IMR-90 (cell line): ENCODE measurements at regions not wholly inside any gene's neighbourhood (a gene's known extent, or its start where the extent isn't known, plus 50 kb on each side); places are given as distances from the start of the nearest gene placed in this dataset.

ENCODE experiments used
- ATAC-seq: fragments of 200-7000 bp; cut with Tn5 transposase; 2 replicates; pipeline ENCODE4 v1.9.1; 2020; ENCODE audit warnings: low read depth, mild to moderate bottlenecking, moderate library complexity
- BruUV-seq: library from RNA; stranded (reverse); fragments of 400-500 nt; replicated peaks from 2 replicates; lab custom pipeline; 2021; lab: Mats Ljungman, UMichigan
- CTCF ChIA-PET: fragments of 300-600 bp; formaldehyde crosslinking; extraction: SDS; loops from one replicate; lab custom pipeline; 2021; ENCODE audit warnings: antibody characterized with exemption; lab: Yijun Ruan, JAX
- POLR2A ChIA-PET: fragments of 300-600 bp; sonication (Branson Sonifier 250); formaldehyde crosslinking; loops from one replicate; lab custom pipeline; 2022; ENCODE audit warnings: antibody characterized with exemption; ENCODE audit not compliant: unreplicated experiment; lab: Charles Lee
- DNase-seq: peaks from one replicate; pipeline ENCODE4 v3.0.0; 2013
- H2AFZ ChIP-seq: replicated peaks from 2 replicates; pipeline ENCODE3; 2013; ENCODE audit warnings: low read length, mild to moderate bottlenecking; ENCODE audit not compliant: poor library complexity
- H2AK5ac ChIP-seq: 2 replicates; pipeline ENCODE4 v1.6.1; 2013; ENCODE audit warnings: low read depth, low read length, inconsistent platforms
- H2AK9ac ChIP-seq: replicated peaks from 2 replicates; pipeline ENCODE3; 2013; ENCODE audit warnings: mild to moderate bottlenecking, low read depth, low read length, moderate library complexity; ENCODE audit not compliant: poor library complexity
- H2BK120ac ChIP-seq: 2 replicates; pipeline ENCODE4 v1.6.1; 2013; ENCODE audit warnings: low read depth, low read length, inconsistent platforms
- H2BK15ac ChIP-seq: 3 replicates; pipeline ENCODE4 v1.6.1; 2013; ENCODE audit warnings: low read depth, low read length, inconsistent platforms
- H2BK20ac ChIP-seq: 2 replicates; pipeline ENCODE4 v1.6.1; 2013; ENCODE audit warnings: low read depth, mild to moderate bottlenecking, inconsistent platforms, low read length, moderate library complexity
- H2BK5ac ChIP-seq: 2 replicates; pipeline ENCODE4 v1.6.1; 2013; ENCODE audit warnings: mild to moderate bottlenecking, low read depth, low read length, inconsistent platforms; ENCODE audit not compliant: poor library complexity, severe bottlenecking
- H3K14ac ChIP-seq: replicated peaks from 2 replicates; pipeline ENCODE4 v1.6.1; 2013; ENCODE audit warnings: low read depth, low read length, inconsistent platforms
- H3K18ac ChIP-seq: 2 replicates; pipeline ENCODE4 v1.6.1; 2013; ENCODE audit warnings: low read depth, low read length, control low read depth
- H3K23ac ChIP-seq: 2 replicates; pipeline ENCODE4 v1.6.1; 2013; ENCODE audit warnings: low read depth, low read length, inconsistent platforms
- H3K27ac ChIP-seq: 2 replicates; pipeline ENCODE4 v1.5.1; 2013; ENCODE audit warnings: mild to moderate bottlenecking, control low read depth, low read length; ENCODE audit not compliant: insufficient read depth
- H3K27me3 ChIP-seq: 2 replicates; pipeline ENCODE4 v1.6.1; 2013; ENCODE audit warnings: low read length; ENCODE audit not compliant: control insufficient read depth, insufficient read depth
- H3K36me3 ChIP-seq: 2 replicates; pipeline ENCODE4 v1.6.1; 2013; ENCODE audit warnings: low read length, mixed read lengths; ENCODE audit not compliant: control insufficient read depth, insufficient read depth
- H3K4ac ChIP-seq: 2 replicates; pipeline ENCODE4 v1.6.1; 2013; ENCODE audit warnings: low read depth, low read length, inconsistent platforms
- H3K4me1 ChIP-seq: 2 replicates; pipeline ENCODE4 v1.6.1; 2013; ENCODE audit warnings: low read length, mixed read lengths; ENCODE audit not compliant: control insufficient read depth, insufficient read depth
- H3K4me2 ChIP-seq: 2 replicates; pipeline ENCODE4 v1.6.1; 2013; ENCODE audit warnings: low read depth, mild to moderate bottlenecking, control low read depth, low read length, moderate library complexity
- H3K4me3 ChIP-seq: 2 replicates; pipeline ENCODE4 v1.5.1; 2013; ENCODE audit warnings: low read depth, mild to moderate bottlenecking, control low read depth, low read length, moderate library complexity; ENCODE audit not compliant: insufficient read depth
- H3K56ac ChIP-seq: 2 replicates; pipeline ENCODE4 v1.6.1; 2013; ENCODE audit warnings: low read length, inconsistent platforms; ENCODE audit not compliant: insufficient read depth; ENCODE audit errors: extremely low read depth
- H3K79me1 ChIP-seq, 2 experiments: 2 replicates each; pipeline ENCODE4 v1.6.1; 2013; ENCODE audit warnings: low read length in 2 of 2, inconsistent platforms in 1 of 2, low read depth in 1 of 2
- H3K9ac ChIP-seq: 2 replicates; pipeline ENCODE4 v1.6.1; 2013; ENCODE audit warnings: low read depth, low read length, control low read depth
- H3K9me1 ChIP-seq: 2 replicates; pipeline ENCODE4 v1.6.1; 2013; ENCODE audit warnings: low read length, inconsistent platforms; ENCODE audit not compliant: insufficient read depth
- H3K9me3 ChIP-seq: 2 replicates; pipeline ENCODE4 v1.6.1; 2013; ENCODE audit warnings: low read length; ENCODE audit not compliant: control insufficient read depth, insufficient read depth
- H4K20me1 ChIP-seq: 2 replicates; pipeline ENCODE4 v1.6.1; 2013; ENCODE audit warnings: low read length, inconsistent platforms; ENCODE audit not compliant: insufficient read depth
- H4K5ac ChIP-seq: 2 replicates; pipeline ENCODE4 v1.6.1; 2013; ENCODE audit warnings: mild to moderate bottlenecking, low read depth, low read length, control low read depth
- H4K8ac ChIP-seq, 2 experiments: 2 replicates each; pipeline ENCODE4 v1.6.1; 2013; ENCODE audit warnings: low read depth in 2 of 2, low read length in 2 of 2, control low read depth in 1 of 2, inconsistent platforms in 1 of 2
- H4K91ac ChIP-seq: 2 replicates; pipeline ENCODE4 v1.6.1; 2013; ENCODE audit warnings: low read depth, low read length, inconsistent platforms; ENCODE audit not compliant: insufficient read depth
- CEBPB ChIP-seq: IDR thresholded peaks from 2 replicates; pipeline ENCODE4 v1.6.1; 2012; ENCODE audit warnings: low read depth, low read length, improper control_type of control experiment
- CHD1 ChIP-seq: IDR thresholded peaks from 2 replicates; pipeline ENCODE4 v1.6.1; 2012; ENCODE audit warnings: low read depth, low read length, improper control_type of control experiment
- FOS ChIP-seq: fragments of 150-350 bp; IDR thresholded peaks from 2 replicates; pipeline ENCODE4 v1.6.1; 2016; ENCODE audit warnings: low read depth, low read length
- MAFK ChIP-seq: IDR thresholded peaks from 2 replicates; pipeline ENCODE4 v1.6.1; 2012; ENCODE audit warnings: low read depth, low read length, improper control_type of control experiment
- MAZ ChIP-seq: IDR thresholded peaks from 2 replicates; pipeline ENCODE4 v1.6.1; 2012; ENCODE audit warnings: low read depth, mild to moderate bottlenecking, low read length, improper control_type of control experiment, moderate library complexity, borderline replicate concordance
- MXI1 ChIP-seq: IDR thresholded peaks from 2 replicates; pipeline ENCODE4 v1.6.1; 2012; ENCODE audit warnings: low read depth, mild to moderate bottlenecking, low read length, moderate library complexity, borderline replicate concordance
- NFE2L2 ChIP-seq: fragments of 150-350 bp; IDR thresholded peaks from 2 replicates; pipeline ENCODE4 v1.6.1; 2016; ENCODE audit warnings: low read depth, mild to moderate bottlenecking, low read length
- POLR2A ChIP-seq: IDR thresholded peaks from 2 replicates; pipeline ENCODE4 v1.6.1; 2012; ENCODE audit warnings: mild to moderate bottlenecking, low read depth, low read length
- RAD21 ChIP-seq: IDR thresholded peaks from 2 replicates; pipeline ENCODE4 v1.6.1; 2012; ENCODE audit warnings: low read length, improper control_type of control experiment
- RFX5 ChIP-seq: IDR thresholded peaks from 2 replicates; pipeline ENCODE4 v1.8.0; 2012; ENCODE audit warnings: low read depth, mild to moderate bottlenecking, low read length, moderate library complexity
- SMC3 ChIP-seq: fragments of 150-350 bp; IDR thresholded peaks from 2 replicates; pipeline ENCODE4 v1.6.1; 2016; ENCODE audit warnings: low read depth, mild to moderate bottlenecking, antibody characterized with exemption, low read length, moderate library complexity
- WGBS, 2 experiments: methylation state at CpG; one replicate each; pipeline versions ENCODE4 v1.1.5 to v1.1.7; 2013; ENCODE audit warnings: missing lambda C conversion rate in 2 of 2; ENCODE audit not compliant: insufficient read length in 1 of 2; ENCODE audit errors: extremely low coverage in 2 of 2; 5-methylcytosine and 5-hydroxymethylcytosine counted together
- dilution Hi-C: fragments of 300-500 bp; cut with HindIII; formaldehyde crosslinking; loops from one replicate; pipeline ENCODE4 v1.14.3; 2018; ENCODE audit warnings: low sequenced_read_pairs; ENCODE audit not compliant: unreplicated experiment
- in situ Hi-C: fragments of 300-500 bp; cut with MboI; formaldehyde crosslinking; loops from 3 replicates; pipeline ENCODE4 v1.14.3; 2019; ENCODE audit warnings: low sequenced_read_pairs, inconsistent platforms, mixed read lengths
- intact Hi-C: fragments of 100-400 bp; cut with micrococcal nuclease; formaldehyde crosslinking; loops from 2 replicates; pipeline ENCODE4 v1.10.0; 2022
- TF ChIP-seq, protein P1 (sequence below): conservative IDR thresholded peaks from 2 replicates; pipeline ENCODE4 v1.5.1; 2012; ENCODE audit warnings: mild to moderate bottlenecking, low read depth, low read length, improper control_type of control experiment
- TF ChIP-seq, protein P2 (sequence below): fragments of 150-350 bp; IDR thresholded peaks from 2 replicates; pipeline ENCODE4 v1.6.1; 2017; ENCODE audit warnings: mild to moderate bottlenecking, antibody characterized with exemption, low read length, low read depth

- Histone ChIP-seq H3K4me2 (no peak overlapping the region), H3K9me3 (peaks cover 18% of the 10 kb centered on the region), H3K4me1 (no peaks in the 10 kb centered on the region), H3K27ac (no peak overlapping the region), H2BK120ac (no peak overlapping the region), H2AK9ac (no peak overlapping the region), H4K8ac (no peak overlapping the region), H3K18ac (no peak overlapping the region), H2BK5ac (no peak overlapping the region), H4K5ac (no peak overlapping the region), H4K20me1 (no peaks in the 10 kb centered on the region), H2BK15ac (no peak overlapping the region), H3K9me1 (no peaks in the 10 kb centered on the region), H2BK20ac (no peak overlapping the region), H3K79me1 (no peaks in the 10 kb centered on the region), H3K4me3 (no peak overlapping the region), H3K23ac (no peak overlapping the region), H3K9ac (no peak overlapping the region), H3K4ac (no peak overlapping the region), H3K27me3 (no peaks in the 10 kb centered on the region), H3K14ac (no peak overlapping the region), H2AFZ (no peak overlapping the region), H2AK5ac (no peak overlapping the region), H4K91ac (no peak overlapping the region), H3K36me3 (no peaks in the 10 kb centered on the region), H3K56ac (no peak overlapping the region)
- dilution Hi-C loops (no loop called here), intact Hi-C loops (no loop called here), in situ Hi-C loops (no loop called here)
- BruUV-seq: no TSS peak
- ATAC-seq (no peak), DNase-seq (no peak)
- ChIA-PET CTCF (no interaction called here), POLR2A (no interaction called here)
- no peak for TF ChIP-seq MAZ
- no peak for TF ChIP-seq SMC3
- no peak for TF ChIP-seq CEBPB
- no peak for TF ChIP-seq RAD21
- TF ChIP-seq POLR2A: no peak
- TF ChIP-seq, protein P1, sequence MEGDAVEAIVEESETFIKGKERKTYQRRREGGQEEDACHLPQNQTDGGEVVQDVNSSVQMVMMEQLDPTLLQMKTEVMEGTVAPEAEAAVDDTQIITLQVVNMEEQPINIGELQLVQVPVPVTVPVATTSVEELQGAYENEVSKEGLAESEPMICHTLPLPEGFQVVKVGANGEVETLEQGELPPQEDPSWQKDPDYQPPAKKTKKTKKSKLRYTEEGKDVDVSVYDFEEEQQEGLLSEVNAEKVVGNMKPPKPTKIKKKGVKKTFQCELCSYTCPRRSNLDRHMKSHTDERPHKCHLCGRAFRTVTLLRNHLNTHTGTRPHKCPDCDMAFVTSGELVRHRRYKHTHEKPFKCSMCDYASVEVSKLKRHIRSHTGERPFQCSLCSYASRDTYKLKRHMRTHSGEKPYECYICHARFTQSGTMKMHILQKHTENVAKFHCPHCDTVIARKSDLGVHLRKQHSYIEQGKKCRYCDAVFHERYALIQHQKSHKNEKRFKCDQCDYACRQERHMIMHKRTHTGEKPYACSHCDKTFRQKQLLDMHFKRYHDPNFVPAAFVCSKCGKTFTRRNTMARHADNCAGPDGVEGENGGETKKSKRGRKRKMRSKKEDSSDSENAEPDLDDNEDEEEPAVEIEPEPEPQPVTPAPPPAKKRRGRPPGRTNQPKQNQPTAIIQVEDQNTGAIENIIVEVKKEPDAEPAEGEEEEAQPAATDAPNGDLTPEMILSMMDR: no peak
- TF ChIP-seq FOS: no peak
- TF ChIP-seq MXI1: no peak
- TF ChIP-seq, protein P2, sequence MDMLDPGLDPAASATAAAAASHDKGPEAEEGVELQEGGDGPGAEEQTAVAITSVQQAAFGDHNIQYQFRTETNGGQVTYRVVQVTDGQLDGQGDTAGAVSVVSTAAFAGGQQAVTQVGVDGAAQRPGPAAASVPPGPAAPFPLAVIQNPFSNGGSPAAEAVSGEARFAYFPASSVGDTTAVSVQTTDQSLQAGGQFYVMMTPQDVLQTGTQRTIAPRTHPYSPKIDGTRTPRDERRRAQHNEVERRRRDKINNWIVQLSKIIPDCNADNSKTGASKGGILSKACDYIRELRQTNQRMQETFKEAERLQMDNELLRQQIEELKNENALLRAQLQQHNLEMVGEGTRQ: no peak
- no peak for TF ChIP-seq RFX5
- no peak for TF ChIP-seq CHD1
- no peak for TF ChIP-seq MAFK
- no peak for TF ChIP-seq NFE2L2
- 30% methylated on average over 2 of the region's 16 CpGs; no CpG with 5 or more reads in 1 of the 2 experiments for WGBS, 2 experiments
Measured at GRCh38 chr14:106436310-106436905, 910.0 kb downstream of the TMEM121 start.
